Gastroesophageal sphincter (tissue), 3 donors: ENCODE measurements at regions not wholly inside any gene's neighbourhood (a gene's known extent, or its start where the extent isn't known, plus 50 kb on each side); places are given as distances from the start of the nearest gene placed in this dataset.

Experiments
- EP300 ChIP-seq: sonication (generic); formaldehyde crosslinking; IDR thresholded peaks from one replicate; pipeline ENCODE4 v1.6.1; 2017; ENCODE audit warnings: antibody characterized with exemption, mild to moderate bottlenecking
- POLR2A ChIP-seq, 2 donors: fragments of 450-650 bp; IDR thresholded peaks; one replicate each; pipeline ENCODE4 v1.6.1; 2017; ENCODE audit warnings: antibody characterized with exemption in 2 of 2, mild to moderate bottlenecking in 2 of 2, moderate library complexity in 1 of 2
- POLR2AphosphoS5 ChIP-seq: sonication (generic); formaldehyde crosslinking; IDR thresholded peaks from one replicate; pipeline ENCODE4 v1.6.1; 2017; ENCODE audit warnings: antibody characterized with exemption
- TF ChIP-seq, protein P1 (sequence below), 4 experiments: fragments of 200-600 bp in 2 of 4; fragments of 450-650 bp in 2 of 4; sonication (generic) in 1 of 4; IDR thresholded peaks; one replicate each; pipeline ENCODE4 v1.5.1; 2017 to 2019; ENCODE audit warnings: antibody characterized with exemption in 4 of 4, mild to moderate bottlenecking in 2 of 4, moderate library complexity in 2 of 4

DNA sequence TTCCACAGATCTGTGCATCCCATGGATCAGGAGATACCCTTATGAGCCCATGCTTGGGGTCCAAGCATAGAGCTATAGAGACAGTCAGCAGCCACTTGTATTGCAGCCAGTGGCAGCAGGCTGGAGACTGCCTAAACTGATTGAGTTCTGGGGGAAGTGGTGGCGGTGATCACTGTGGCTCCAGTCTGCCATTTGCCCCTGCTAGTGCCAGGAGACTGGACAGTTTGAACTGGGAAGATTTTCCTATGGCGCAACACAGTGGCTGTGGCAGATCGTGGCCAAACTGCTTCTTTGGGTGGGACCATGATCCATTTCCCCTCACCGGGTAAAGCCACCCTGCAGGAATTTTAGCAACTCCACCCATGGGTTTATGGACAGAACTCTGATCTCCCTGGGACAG is 679.7 kb upstream of the SEMA3D start:
- no peak for TF ChIP-seq EP300
- TF ChIP-seq, protein P1, sequence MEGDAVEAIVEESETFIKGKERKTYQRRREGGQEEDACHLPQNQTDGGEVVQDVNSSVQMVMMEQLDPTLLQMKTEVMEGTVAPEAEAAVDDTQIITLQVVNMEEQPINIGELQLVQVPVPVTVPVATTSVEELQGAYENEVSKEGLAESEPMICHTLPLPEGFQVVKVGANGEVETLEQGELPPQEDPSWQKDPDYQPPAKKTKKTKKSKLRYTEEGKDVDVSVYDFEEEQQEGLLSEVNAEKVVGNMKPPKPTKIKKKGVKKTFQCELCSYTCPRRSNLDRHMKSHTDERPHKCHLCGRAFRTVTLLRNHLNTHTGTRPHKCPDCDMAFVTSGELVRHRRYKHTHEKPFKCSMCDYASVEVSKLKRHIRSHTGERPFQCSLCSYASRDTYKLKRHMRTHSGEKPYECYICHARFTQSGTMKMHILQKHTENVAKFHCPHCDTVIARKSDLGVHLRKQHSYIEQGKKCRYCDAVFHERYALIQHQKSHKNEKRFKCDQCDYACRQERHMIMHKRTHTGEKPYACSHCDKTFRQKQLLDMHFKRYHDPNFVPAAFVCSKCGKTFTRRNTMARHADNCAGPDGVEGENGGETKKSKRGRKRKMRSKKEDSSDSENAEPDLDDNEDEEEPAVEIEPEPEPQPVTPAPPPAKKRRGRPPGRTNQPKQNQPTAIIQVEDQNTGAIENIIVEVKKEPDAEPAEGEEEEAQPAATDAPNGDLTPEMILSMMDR (IDR thresholded peaks at IDR 0.05) = no peak
- no peak for TF ChIP-seq POLR2AphosphoS5
- TF ChIP-seq POLR2A (IDR thresholded peaks at IDR 0.05) = no peak
